Stimulated activated CD4-positive, alpha-beta T cell treated with anti-CD3 and anti-CD28 coated beads, Interleukin-4, amount 100 ng/mL, for 24 hours (primary cell): ENCODE measurements at regions not wholly inside any gene's neighbourhood (a gene's known extent, or its start where the extent isn't known, plus 50 kb on each side); places are given as distances from the start of the nearest gene placed in this dataset.
"Not testable (repeated sequence)": the region's sequence is repeated elsewhere in the genome, so short reads cannot be mapped to it uniquely, and the experiment has no call there.

Experiments
- DNase-seq: peaks from one replicate; pipeline ENCODE4 v3.0.0-alpha.2; 2020

DNA sequence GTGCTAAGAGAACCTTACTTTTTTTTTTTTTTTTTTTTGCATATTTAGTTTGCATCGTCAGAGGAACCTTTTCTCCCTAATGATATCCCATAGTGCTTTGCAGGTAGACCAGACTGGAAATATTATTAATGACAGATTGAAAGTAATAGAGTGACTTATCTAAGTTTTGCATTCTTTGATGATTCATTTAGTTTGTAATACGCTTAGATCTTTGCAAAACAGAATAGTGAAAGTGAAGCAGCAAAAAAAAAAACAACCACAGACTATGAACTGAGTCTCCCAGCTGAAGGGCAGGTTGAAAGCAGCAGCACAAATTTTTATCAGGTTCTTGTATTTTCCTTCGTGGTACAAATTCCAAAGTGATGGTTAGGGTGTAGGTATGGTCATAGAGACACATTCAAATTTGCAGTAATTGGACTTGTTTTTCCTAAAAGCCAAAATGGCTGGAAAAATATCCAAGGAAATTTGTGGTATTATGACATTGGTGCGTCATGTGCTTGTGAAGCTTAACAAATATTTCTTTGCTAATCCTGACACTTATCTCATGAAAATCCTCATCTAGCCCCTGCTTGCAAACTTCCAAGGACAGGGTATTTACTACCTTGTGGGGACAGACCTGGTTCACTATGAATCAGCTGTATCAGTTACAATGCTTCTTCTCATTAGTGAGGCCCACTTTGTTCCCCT is 81.8 kb upstream of the CREB5 start:
- no peak for DNase-seq

DNA sequence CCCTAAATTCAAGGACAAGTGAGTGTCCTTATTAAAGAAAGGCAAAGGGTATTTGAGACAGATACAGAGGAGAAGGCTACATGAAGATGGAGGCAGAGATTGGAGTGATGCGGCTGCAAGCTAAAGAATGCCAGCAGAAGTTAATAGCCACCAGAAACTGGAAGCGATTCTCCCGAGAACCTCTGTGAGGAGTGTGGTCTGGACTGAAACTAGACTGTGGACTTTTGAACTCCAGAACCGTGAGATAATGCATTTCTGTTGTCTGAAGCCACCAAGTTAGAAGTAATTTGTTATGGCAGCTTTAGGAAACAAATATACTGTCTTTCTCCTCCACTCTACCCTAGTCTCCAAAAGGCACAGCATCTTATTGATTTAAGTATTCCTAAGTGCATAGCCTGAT is 80.3 kb upstream of the CREB5 start:
- no peak for DNase-seq

DNA sequence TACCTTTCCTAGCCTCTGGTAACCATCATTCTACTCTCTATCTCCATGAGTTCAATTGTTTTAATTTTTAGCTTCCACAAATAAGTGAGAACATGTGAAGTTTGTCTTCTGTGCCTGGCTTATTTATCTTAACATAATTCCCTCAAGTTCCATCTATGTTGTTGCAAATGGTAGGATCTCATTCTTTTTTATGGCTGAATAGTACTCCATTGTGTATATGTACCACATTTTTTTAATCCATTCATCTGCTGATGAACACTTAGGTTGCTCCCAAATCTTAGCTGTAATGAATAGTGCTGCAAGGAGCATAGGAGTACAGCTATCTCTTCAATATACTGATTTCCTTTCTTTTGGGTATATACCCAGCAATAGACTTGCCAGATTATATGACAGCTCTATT is 78.8 kb upstream of the CREB5 start:
- DNase-seq = not testable (repeated sequence)

DNA sequence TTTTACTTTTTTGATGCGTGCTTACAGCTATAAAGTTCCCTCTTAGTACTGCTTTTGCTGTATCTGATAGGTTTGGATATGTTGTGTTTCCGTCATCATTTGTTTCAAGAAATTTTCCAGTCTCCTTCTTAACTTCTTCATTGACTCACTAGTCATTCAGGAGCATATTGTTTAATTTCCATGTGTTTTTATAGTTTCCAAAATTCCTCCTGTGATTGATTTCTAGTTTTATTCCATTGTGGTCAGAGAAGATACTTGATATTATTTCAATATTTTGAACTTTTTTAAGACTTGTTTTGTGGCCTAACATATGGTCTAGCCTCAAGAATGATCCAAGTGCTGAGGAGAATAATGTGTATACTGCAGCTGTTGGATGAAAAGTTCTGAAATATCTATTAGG is 75.5 kb upstream of the CREB5 start:
- no peak for DNase-seq

DNA sequence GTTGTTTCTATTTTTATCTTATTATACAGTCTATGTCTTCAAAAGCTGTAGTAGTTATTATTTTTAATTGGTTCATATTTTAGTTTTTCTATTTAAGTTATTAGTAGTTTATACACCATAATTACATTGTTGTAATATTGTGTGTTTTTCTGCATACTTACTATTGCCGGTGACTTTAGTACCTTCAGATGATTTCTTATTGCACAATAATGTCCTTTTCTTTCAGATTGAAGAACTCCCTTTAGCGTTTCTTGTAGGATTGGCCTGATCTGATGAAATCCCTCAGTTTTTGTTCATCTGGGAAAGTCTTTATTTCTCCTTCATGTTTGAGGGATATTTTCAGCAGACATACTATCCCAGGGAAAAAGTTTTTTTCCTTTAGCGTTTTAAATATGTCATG is 74.3 kb upstream of the CREB5 start:
- no peak for DNase-seq

DNA sequence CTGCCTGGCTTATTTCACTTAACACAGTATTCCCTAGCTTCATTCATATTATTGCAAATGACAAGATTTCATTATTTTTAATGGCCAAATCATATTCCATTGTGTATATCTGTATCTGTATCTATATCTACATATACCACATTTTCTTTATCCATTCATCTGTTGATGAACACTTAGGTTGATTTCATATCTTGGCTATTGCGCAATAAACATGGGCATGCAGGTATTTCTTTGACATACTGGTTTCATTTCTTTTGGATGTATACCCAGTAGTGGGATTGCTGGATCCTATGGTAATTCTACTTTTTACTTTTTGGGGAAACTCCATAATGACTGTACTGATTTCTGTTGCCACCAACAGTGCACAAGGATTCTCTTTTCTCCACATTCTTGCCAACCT is 68.9 kb upstream of the CREB5 start:
- no peak for DNase-seq

DNA sequence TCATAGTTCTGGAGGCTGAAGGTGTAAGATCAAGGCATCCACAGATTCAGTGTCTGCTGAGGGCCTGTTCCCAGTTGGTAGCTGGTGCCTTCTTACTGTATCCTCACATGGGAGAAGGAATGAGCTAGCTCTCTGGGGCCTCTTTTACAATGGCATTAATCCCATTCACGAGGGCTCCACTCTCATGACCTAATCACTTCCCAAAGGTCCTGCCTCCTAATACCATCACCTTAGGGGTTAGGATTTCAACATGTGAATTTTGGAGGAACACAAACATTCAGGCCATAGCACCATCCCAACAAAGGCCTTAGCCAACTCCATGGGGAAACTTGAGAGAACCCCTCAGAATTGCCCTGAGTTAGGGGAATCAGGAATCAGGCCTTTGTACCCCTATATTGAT is 66.1 kb upstream of the CREB5 start:
- DNase-seq = no peak

DNA sequence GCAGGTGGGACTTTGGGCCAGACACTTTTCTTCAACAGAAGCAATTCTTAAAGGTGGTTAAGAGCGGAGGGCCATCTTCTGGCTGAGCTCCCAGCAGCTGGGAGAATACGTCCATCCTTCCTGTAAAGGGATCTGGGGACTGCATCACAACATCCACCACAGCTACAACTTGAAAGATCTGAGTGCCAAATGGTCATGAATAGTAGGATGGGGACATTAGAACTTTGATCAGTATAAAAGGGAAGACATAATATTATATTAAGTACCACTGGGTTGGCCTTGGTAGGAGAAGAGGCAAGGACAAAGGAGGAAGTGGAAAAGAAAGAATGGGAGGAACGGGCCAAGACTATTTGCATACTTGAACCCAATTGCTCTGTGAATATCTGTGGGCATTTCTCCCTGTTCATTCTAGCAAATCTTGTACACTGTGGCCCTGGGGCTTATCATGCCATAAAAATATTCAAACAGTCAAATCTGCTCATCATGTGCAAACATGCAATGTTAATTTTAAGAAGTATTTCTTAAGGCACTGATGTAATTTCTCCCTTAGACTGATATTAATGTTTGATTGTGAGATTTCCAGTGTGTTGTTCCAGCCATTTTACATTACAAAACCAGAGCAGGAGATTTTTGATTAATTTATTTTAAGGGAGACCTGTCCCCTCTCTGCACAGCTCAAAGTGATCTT is 65.5 kb upstream of the CREB5 start:
- DNase-seq = no peak

DNA sequence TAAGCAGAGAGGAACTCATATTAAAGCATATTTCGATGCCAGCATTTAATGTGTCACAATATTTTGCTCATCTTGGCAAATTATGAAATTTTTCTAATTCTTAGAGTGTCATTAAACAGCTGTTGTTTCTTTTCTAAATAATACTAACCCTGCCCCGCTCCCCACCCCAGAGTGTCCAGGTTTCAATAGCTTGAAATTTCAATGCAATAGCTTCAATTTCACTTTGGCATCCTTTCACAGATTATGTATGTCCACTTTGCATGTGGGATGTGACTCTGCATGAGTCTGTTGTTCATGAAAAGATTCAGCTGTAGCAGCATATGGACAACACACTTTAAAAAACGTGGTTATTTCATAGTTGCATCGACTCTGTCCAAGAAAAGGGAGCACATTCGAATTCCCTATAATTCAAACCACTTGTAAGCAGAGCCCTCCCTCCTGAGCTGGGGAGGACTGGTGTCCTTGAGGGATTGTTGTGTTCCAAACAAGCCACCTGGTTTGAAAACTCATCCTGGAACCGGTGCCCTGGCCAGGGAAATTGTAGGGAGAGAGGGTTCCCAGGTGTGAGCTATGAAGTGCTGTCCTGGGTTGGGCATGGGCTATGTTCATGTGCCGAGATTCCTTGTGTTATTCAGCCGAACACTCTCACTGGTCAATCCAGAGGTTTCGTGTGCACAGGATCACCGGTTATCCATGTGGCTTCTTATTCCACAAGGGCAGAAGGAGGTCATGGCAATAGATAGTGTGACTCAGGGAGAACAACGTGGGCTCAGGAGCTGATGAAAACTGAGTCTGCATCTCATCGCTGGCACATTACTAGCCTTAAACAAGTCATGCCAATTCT is 64.6 kb upstream of the CREB5 start:
- DNase-seq = no peak

DNA sequence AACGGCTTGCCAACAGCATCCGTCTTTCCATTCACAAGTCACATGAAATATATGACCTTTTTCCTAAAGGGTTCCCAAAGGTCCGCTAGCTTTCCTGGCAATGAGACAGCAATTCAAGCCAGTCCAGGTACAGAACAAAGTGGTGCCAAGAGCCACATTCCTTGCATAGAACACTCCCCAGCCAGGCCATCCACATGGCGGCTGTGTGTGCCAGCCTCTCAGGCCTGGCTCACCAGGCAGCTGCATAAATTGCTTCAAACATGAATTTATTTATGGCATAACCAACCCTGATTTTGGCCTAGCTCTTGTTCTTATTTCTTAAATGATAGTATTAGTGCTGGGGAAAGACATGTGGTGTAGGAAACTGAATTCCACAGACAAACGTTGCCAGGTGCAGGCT is 63.7 kb upstream of the CREB5 start:
- DNase-seq = no peak

DNA sequence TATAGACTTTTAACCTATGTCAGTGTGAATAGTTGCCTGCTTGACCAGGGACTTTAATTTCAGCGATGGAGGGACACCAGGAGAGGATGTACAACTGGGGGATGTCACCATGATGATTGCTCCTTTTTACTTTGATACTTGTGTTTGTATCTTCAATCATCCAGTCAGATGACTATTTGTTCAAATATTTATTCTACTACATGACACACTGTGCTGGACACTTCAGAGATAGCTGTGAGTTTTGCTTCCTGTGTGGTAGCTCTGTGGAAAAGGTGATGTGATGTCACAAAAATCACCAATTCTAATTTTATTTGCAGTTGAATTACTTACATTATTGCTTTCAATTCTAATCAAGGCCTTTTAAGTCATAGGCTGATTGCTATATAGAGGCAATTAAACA is 62.7 kb upstream of the CREB5 start:
- DNase-seq = no peak

DNA sequence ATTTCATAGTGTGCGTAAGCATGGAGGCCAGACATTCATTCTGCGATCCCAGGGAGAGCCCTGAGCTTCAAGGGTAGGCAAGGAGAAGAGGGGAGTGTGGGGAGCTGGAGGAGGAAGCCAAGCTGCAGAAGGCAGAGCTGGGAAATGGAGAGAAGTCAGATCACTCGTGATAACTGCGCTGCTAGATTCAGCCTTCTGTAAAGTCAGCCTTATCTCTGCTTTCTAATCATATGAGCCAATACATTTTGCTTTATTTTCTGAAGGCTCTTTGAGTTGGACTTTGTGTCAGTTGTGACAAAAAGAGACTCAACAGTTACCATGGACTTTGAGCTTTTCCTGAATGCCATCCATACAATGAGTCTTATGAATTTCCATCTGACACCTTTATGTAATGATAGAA is 61.7 kb upstream of the CREB5 start:
- DNase-seq = no peak

DNA sequence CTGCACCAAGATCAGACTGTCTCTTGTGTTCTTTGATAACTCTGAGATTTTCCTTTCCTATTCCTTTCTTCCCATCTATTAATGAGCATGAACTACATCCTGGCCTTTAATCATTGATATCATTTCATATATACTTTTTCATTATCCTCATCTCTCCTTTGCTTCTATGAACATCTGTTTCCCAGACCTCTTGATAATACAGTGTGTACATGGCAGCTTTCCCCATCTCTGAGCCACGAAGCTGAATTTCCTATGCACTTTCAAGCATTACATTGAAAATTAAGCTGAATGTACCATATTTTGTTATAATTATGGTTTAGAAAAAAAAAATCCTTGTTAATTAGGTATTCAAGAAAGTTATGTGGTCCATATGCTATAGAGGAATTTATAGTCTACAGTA is 60.9 kb upstream of the CREB5 start:
- DNase-seq = no peak

DNA sequence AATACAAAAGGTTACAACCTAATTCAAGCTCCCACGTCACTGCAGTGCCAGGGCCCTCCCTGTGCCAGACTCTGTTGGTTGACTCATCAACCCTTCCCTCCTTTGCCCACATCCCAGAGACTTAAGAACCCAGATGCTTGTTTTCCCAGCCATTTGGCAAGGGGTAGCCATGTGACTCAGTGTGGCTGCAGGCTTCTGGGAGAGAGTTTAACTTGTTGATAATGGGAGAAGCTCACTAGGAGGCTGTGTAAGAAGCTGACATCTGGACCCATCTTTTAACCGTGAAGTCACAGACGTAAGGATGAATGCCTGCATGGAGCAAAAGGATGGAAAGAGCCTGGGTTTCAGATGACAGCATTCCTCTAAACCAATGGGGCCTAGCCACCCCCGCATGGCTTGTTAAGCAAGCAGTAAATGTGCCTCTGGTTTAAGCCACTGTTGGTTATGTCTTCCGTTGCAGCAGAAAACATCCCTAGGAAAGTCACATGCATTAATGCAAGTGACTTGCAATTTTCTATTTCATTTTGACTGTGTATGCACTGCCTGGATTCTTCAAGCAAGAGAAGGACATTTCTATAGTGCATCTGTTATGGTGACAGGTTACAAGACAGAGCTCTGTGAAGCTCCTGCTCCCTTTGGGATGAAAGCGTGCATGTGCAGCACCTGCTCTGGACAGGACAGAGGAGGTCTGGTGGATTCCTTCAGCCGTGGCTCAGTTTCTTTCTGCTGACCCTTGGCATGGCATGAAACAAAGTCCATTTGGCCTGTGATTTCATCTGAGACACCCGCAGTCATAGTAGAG is 57.5 kb upstream of the CREB5 start:
- no peak for DNase-seq

DNA sequence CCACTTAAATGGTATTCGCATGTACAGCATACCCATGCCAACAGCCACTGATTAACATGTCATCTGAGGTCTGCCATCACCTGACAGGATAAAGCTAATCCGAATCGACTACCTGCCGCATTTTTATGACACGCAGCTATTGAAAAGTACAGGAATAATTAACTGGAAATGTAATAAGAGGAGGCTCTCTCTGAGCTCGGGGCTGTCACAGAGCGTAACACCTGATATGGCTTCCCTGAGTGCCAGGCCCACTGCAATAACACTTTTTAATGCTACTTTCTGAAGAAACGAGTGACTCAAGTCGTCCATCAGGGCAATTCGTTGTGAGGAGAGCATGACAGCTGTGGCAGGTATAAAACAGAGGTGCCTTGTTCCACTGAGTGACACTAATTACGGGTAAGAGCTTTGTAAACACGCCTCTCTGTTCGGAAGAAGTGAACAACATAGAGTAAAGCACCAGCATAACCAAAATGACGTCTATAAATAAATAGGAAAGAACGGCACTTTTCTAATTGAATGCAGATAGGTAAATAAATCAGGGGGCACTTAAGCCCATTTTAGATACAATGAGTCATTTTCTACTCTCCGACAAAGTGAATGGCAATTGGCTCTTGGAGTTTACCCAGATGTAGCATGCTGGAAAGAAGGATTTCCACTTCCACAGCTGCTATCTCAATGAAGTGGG is 56.5 kb upstream of the CREB5 start:
- no peak for DNase-seq

DNA sequence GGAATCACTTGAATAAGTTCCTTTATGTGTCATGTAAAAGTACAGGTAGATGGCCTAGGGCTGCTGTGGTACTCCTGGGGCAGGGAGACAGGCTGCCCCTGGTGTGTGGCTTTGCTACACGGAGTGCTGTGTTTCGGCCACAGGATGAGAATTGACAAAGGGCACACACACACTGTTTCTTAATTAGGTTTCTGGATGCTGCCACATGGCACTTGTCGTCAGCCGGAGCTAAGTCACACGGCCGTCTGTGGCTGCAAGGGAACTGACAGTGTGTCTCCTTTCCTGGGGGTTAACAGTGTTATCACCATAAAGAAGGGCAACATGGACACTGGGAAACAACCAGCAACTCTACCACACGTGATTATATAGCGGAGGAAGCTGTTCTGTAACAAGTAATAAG is 55.7 kb upstream of the CREB5 start:
- DNase-seq = no peak

DNA sequence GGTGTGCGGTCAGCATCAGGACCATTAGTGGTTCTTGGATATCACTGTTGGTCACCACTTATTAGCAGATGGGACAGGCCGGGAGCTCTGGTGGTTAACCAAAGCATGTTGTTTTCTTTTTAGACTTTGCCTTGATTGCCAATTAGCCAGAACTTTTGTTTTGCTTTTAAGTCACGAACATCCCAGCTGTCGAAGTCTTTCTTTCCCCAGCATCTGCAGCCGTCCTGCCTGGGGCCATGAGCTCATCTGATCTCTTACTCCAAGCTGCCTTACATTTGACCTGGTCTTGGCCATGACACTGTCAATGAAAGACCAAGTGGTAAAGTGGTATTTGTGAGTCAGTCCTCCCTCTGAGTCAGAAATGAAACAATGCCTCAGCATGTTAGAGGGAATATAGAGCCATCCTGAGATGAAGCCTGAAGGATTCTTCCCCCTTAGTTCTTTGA is 53.9 kb upstream of the CREB5 start:
- DNase-seq = no peak

DNA sequence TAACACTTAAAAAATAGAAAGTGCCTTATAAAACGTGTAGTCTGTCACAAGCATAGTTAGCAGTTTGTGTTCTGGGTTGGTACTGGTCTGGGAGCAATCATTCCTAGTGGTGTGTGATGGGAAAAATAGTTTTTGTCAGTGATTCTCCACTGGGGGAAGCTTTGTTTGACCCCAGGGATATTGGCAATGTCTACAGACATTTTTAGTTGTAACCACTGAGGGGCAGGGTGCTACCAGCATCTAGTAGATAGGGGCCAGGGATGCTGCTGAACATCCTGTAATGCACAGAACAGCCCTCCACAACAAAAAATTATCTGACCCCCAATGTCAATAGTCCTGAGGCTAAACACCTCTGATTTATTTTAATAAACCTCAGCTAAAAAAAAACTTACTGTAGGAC is 51.6 kb upstream of the CREB5 start:
- no peak for DNase-seq

DNA sequence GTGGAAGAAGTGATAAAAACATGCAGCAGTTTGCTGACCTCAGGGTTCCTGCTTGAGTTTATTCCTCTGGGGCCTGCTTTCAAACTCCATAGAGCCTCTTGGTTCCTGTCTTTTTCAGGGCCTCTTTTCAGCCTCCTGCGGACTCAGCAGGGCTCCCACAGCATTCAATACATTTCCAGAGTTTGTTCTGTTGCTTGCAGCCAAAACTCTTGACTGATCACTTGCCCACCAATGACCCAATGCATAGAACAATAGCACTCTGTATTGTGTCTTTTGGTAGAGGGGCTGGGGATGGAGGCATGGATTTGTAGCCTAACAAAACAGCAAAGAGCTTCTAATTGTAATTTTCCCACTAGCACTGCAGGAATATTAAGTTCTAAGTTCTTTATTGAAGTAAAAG is 50.8 kb upstream of the CREB5 start:
- DNase-seq = no peak

DNA sequence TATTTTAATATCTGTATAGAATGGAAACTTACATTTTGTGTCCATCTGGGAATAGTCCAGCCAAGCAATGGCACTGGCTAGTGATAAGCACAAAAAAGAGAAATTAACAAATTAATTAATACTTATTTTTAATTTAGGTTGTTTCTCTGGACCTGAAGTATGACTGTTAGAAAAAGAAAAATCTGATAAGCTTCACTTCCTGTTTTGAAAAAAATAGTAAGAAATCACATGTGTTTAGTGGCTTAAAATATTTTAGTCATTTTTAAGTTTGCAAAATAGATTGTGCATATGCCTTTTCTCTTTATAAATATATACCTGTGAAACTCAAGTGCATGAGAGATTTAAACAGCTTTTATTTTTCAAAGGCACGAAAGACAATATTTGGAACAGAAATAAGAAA is 50.1 kb upstream of the CREB5 start:
- DNase-seq = no peak
